SK-N-SH (cell line): ENCODE measurements at regions not wholly inside any gene's neighbourhood (a gene's known extent, or its start where the extent isn't known, plus 50 kb on each side); places are given as distances from the start of the nearest gene placed in this dataset.
A peak's percentile ranks its signal among the peaks of the same experiment; 100 is the strongest.

Experiments used
- CTCF ChIA-PET: fragments of 300-600, 350-600 bp; formaldehyde crosslinking; extraction: SDS; loops from one replicate; lab custom pipeline; 2021; lab: Yijun Ruan, JAX
- POLR2A ChIA-PET: fragments of 350-600 bp; sonication (Branson Sonifier 250); formaldehyde crosslinking; extraction: SDS; loops from one replicate; lab custom pipeline; 2020; ENCODE audit warnings: antibody characterized with exemption, inconsistent platforms; lab: Yijun Ruan, JAX
- DNase-seq: peaks from one replicate; pipeline ENCODE4 v3.0.0; 2012
- H2AFZ ChIP-seq: fragments of 200-600 bp; sonication (generic); 2 replicates; pipeline ENCODE4 v1.8.1; 2016; ENCODE audit warnings: antibody characterized with exemption, mild to moderate bottlenecking, low read depth
- H3F3A ChIP-seq: fragments of 200-600 bp; sonication (generic); replicated peaks from 2 replicates; pipeline ENCODE3; 2016; ENCODE audit warnings: antibody characterized with exemption, mild to moderate bottlenecking; ENCODE audit not compliant: insufficient read depth
- H3K27ac ChIP-seq, 2 experiments: fragments of 200-500 bp in 1 of 2; fragments of 200-600 bp in 1 of 2; sonication (Bioruptor generic) in 1 of 2; sonication (generic), shearing (Covaris generic) in 1 of 2; 2 replicates each; pipeline versions ENCODE4 v1.5.1 to v1.6.1; 2014 to 2016; ENCODE audit warnings: low read depth in 2 of 2, inconsistent platforms in 1 of 2, low read length in 1 of 2, mild to moderate bottlenecking in 1 of 2, mixed read lengths in 1 of 2
- H3K27me3 ChIP-seq: fragments of 200-600 bp; sonication (generic), shearing (Covaris generic); 2 replicates; pipeline ENCODE4 v1.6.1; 2016; ENCODE audit warnings: mixed run types; ENCODE audit not compliant: insufficient read depth
- H3K36me3 ChIP-seq, 2 experiments: fragments of 200-500 bp in 1 of 2; fragments of 200-600 bp in 1 of 2; sonication (Bioruptor generic) in 1 of 2; sonication (generic) in 1 of 2; replicated peaks in 1 of 2; 2 replicates each; pipeline versions ENCODE3 to v1.5.1; 2014 to 2016; ENCODE audit warnings: low read length in 1 of 2, mild to moderate bottlenecking in 1 of 2; ENCODE audit not compliant: insufficient read depth in 2 of 2, control insufficient read depth in 1 of 2
- H3K4me1 ChIP-seq, 2 experiments: fragments of 200-500 bp in 1 of 2; fragments of 200-600 bp in 1 of 2; sonication (Bioruptor generic) in 1 of 2; sonication (generic), shearing (Covaris generic) in 1 of 2; 2 replicates each; pipeline versions ENCODE4 v1.5.1 to v1.6.1; 2014 to 2016; ENCODE audit warnings: low read depth in 1 of 2, low read length in 1 of 2, mixed run types in 1 of 2; ENCODE audit not compliant: insufficient read depth in 2 of 2, control insufficient read depth in 1 of 2
- H3K4me2 ChIP-seq: fragments of 200-600 bp; sonication (generic), shearing (Covaris generic); 2 replicates; pipeline ENCODE4 v1.6.1; 2017; ENCODE audit warnings: mixed run types
- H3K4me3 ChIP-seq, 2 experiments: fragments of 200-500 bp in 1 of 2; fragments of 200-600 bp in 1 of 2; sonication (Bioruptor generic) in 1 of 2; sonication (generic), shearing (Covaris generic) in 1 of 2; 2 replicates each; pipeline versions ENCODE4 v1.5.1 to v1.8.1; 2014 to 2016; ENCODE audit warnings: low read depth in 2 of 2, inconsistent platforms in 1 of 2, low read length in 1 of 2, mild to moderate bottlenecking in 1 of 2, mixed read lengths in 1 of 2, moderate library complexity in 1 of 2
- H3K79me2 ChIP-seq: fragments of 200-600 bp; sonication (generic); 2 replicates; pipeline ENCODE4 v1.8.1; 2017; ENCODE audit warnings: mild to moderate bottlenecking; ENCODE audit not compliant: insufficient read depth
- H3K9ac ChIP-seq: fragments of 200-600 bp; sonication (generic); 2 replicates; pipeline ENCODE4 v1.6.1; 2017; ENCODE audit warnings: mixed run types
- H3K9me2 ChIP-seq: fragments of 200-600 bp; sonication (generic); 2 replicates; pipeline ENCODE4 v1.6.1; 2017; ENCODE audit warnings: mixed run types
- H3K9me3 ChIP-seq: fragments of 200-600 bp; sonication (generic); 2 replicates; pipeline ENCODE4 v1.6.1; 2017; ENCODE audit warnings: mixed run types, mild to moderate bottlenecking, moderate library complexity
- H4K20me1 ChIP-seq: fragments of 200-600 bp; sonication (generic); 2 replicates; pipeline ENCODE4 v1.6.1; 2017; ENCODE audit warnings: mild to moderate bottlenecking, mixed run types; ENCODE audit not compliant: insufficient read depth
- CHD2 ChIP-seq: fragments of 150-350 bp; IDR thresholded peaks from 2 replicates; pipeline ENCODE4 v1.6.1; 2018; ENCODE audit warnings: low read length; ENCODE audit not compliant: partially characterized antibody
- EP300 ChIP-seq, 2 experiments: IDR thresholded peaks; 2 replicates each; pipeline versions ENCODE4 v1.4.0 to v1.6.1; 2012; ENCODE audit warnings: borderline replicate concordance in 1 of 2, low read depth in 1 of 2, low read length in 1 of 2
- FOSL2 ChIP-seq: IDR thresholded peaks from 2 replicates; pipeline ENCODE4 v1.4.0; 2012; ENCODE audit warnings: low read depth, mild to moderate bottlenecking, moderate library complexity, borderline replicate concordance
- FOXM1 ChIP-seq: IDR thresholded peaks from 2 replicates; pipeline ENCODE4 v1.4.0; 2012; ENCODE audit warnings: low read depth, mild to moderate bottlenecking
- GATA2 ChIP-seq: sonication (generic); formaldehyde crosslinking; IDR thresholded peaks from 2 replicates; pipeline ENCODE4 v1.5.0; 2020; ENCODE audit warnings: mild to moderate bottlenecking, missing genetic modification reagents
- IRF3 ChIP-seq: fragments of 150-350 bp; IDR thresholded peaks from 2 replicates; pipeline ENCODE4 v1.6.1; 2016; ENCODE audit warnings: mild to moderate bottlenecking, low read depth, low read length
- MAX ChIP-seq: IDR thresholded peaks from 2 replicates; pipeline ENCODE4 v1.4.0; 2012; ENCODE audit warnings: low read depth
- MEF2A ChIP-seq: IDR thresholded peaks from 2 replicates; pipeline ENCODE4 v1.4.0; 2012; ENCODE audit warnings: low read depth, borderline replicate concordance
- MXI1 ChIP-seq: IDR thresholded peaks from 2 replicates; pipeline ENCODE4 v1.6.1; 2012; ENCODE audit warnings: mild to moderate bottlenecking, low read depth, low read length, improper control_type of control experiment
- NFIC ChIP-seq: IDR thresholded peaks from 2 replicates; pipeline ENCODE4 v1.4.0; 2012; ENCODE audit warnings: borderline replicate concordance
- RXRA ChIP-seq: IDR thresholded peaks from 2 replicates; pipeline ENCODE4 v1.4.0; 2012; ENCODE audit warnings: low read depth, mild to moderate bottlenecking, borderline replicate concordance
- TCF12 ChIP-seq: IDR thresholded peaks from 2 replicates; pipeline ENCODE4 v1.4.0; 2012
- TEAD4 ChIP-seq: IDR thresholded peaks from 2 replicates; pipeline ENCODE4 v1.4.0; 2012; ENCODE audit warnings: mild to moderate bottlenecking, borderline replicate concordance; ENCODE audit not compliant: insufficient read depth
- WGBS: methylation state at CpG from one replicate; pipeline ENCODE4 v1.1.6; 2017; ENCODE audit warnings: low lambda C conversion rate; 5-methylcytosine and 5-hydroxymethylcytosine counted together

GRCh38 chr17:83181991-83182619, 102.7 kb downstream of the METRNL start:
- no peak overlapping the region for H3K4me3 ChIP-seq
- H3K27ac ChIP-seq, result peak overlapping the region in 1 of 2 experiments; percentile 22; a peak in 1 of 4 replicates
- no peak overlapping the region for H2AFZ ChIP-seq
- DNase-seq, result no peak
- CTCF ChIA-PET, result interaction anchor here (0.7 to 1.4 kb wide), 4 partner anchors 15 to 400 kb away, joined by 3 to 5 read pairs (median 3); no protein-coding TSS in a partner anchor
- H3K4me1 ChIP-seq, result peaks cover 0 to 36% of the 10 kb centered on the region in 2 experiments; a peak in 1 of 4 replicates
- H3K36me3 ChIP-seq, result no peaks in the 10 kb centered on the region
- no peaks in the 10 kb centered on the region for H3K27me3 ChIP-seq
- H4K20me1 ChIP-seq, result no peaks in the 10 kb centered on the region
- H3K9ac ChIP-seq, result no peak overlapping the region
- no peaks in the 10 kb centered on the region for H3K9me2 ChIP-seq
- H3F3A ChIP-seq, result no peaks in the 10 kb centered on the region
- 76% methylated on average over 11 of the region's 13 CpGs for WGBS
- H3K79me2 ChIP-seq, result no peaks in the 10 kb centered on the region
- no peak overlapping the region for H3K4me2 ChIP-seq
- TF ChIP-seq NFIC (no peak), EP300 (IDR thresholded peaks at IDR 0.05; ENCODE audit: borderline replicate concordance in 1 of 2, low read depth in 1 of 2, low read length in 1 of 2) (no peak), RXRA (no peak), TEAD4 (no peak), TCF12 (no peak), MXI1 (no peak)
- no peaks in the 10 kb centered on the region for H3K9me3 ChIP-seq
- POLR2A ChIA-PET, result no interaction called here

- Histone ChIP-seq H3K27ac (no peak overlapping the region), H3K27me3 (no peaks in the 10 kb centered on the region), H3K79me2 (no peaks in the 10 kb centered on the region), H4K20me1 (no peaks in the 10 kb centered on the region), H3K4me3 (no peak overlapping the region), H3K9me3 (no peaks in the 10 kb centered on the region), H3K9me2 (no peaks in the 10 kb centered on the region), H3K4me1 (peaks cover 0 to 36% of the 10 kb centered on the region in 2 experiments; a peak in 1 of 4 replicates), H2AFZ (no peak overlapping the region), H3K9ac (no peak overlapping the region), H3K36me3 (no peaks in the 10 kb centered on the region), H3K4me2 (no peak overlapping the region), H3F3A (no peaks in the 10 kb centered on the region)
- CTCF ChIA-PET, result interaction anchor here (0.7 to 1.0 kb wide), 3 partner anchors 17 to 401 kb away, joined by 3 read pairs; no protein-coding TSS in a partner anchor
- 80% methylated on average over 9 of the region's 14 CpGs for WGBS
- no peak for DNase-seq
- POLR2A ChIA-PET, result no interaction called here
- TF ChIP-seq FOSL2 (no peak), TCF12 (no peak), MEF2A (no peak), IRF3 (no peak), FOXM1 (no peak), GATA2 (no peak), CHD2 (no peak), MAX (no peak)
Observed at GRCh38 chr17:83182620-83183101, 103.3 kb downstream of the METRNL start.
